RPMI7951 (cell line): ENCODE measurements at regions not wholly inside any gene's neighbourhood (a gene's known extent, or its start where the extent isn't known, plus 50 kb on each side); places are given as distances from the start of the nearest gene placed in this dataset.
"Not testable (repeated sequence)": the region's sequence is repeated elsewhere in the genome, so short reads cannot be mapped to it uniquely, and the experiment has no call there.

Source experiments
- DNase-seq: peaks from one replicate; pipeline ENCODE4 v3.0.0-alpha.2; 2012; ENCODE audit warnings: low read depth

- DNase-seq, result no peak
Observed at GRCh38 chr18:35827275-35827902, 145.1 kb upstream of the RMP24 start.

- DNase-seq, result no peak
Observed at GRCh38 chr18:35827903-35828275, 144.6 kb upstream of the RMP24 start.

DNA sequence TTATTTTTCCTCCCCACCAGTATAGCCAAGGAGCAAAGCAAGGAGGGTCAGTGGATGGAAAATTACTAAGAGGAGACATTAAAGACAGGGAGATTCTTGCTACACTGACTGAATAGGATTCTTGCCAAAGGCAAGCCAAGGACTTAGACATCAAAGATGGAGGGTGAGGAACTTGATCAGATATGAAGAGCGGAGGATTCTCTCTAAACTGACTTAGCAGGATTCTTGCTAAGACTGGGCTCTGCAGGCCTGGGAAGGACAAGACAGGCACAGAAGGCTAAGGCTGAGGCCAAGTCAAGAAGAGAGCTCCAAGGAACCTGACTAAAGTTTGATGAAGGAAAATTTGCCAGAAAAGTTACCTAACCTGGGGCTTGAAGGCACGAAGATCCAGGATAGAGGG, 143.9 kb upstream of the RMP24 start:
- no peak for DNase-seq

DNA sequence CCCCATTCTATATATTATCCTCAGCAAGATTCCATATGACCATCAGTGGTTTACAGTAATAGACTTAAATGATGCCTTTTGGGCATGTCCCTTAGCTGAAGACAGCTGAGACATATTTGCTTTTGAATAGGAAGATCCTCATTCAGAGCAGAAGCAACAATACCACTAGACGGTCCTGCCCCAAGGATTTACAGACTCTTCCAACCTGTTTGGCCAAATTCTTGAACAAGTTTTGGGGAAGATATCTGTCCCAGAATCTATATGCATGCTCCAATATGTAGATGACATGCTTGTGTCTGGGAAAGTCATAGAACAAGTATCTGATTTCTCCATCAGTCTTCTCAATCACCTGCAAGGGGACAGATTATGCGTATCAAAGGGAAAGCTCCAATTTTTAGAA, 137.1 kb upstream of the RMP24 start:
- no peak for DNase-seq

- DNase-seq, result no peak
Observed at GRCh38 chr18:35835833-35836232, 136.6 kb upstream of the RMP24 start.

DNA sequence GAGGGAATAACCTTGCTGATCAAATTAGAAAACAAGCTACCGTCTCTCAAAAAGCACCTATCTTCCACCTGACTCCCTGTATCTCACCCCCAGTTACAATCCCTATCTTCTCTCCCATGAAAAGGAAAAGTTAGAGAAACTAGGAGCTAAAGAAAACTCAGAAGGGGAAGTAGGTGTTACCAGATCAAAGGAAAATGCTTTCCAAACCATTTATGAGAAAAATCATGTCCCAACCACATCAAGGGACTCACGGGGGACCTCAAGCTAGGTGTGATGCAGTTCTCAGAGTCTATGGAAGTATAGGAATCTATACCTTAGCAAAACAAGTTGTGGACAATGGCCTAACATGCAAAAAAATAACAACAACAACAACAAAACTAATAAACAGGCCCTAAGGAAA, 135.5 kb upstream of the RMP24 start:
- DNase-seq, result no peak

GRCh38 chr18:35837922-35838496, 134.5 kb upstream of the RMP24 start:
- no peak for DNase-seq

GRCh38 chr18:35841283-35841682, 131.2 kb upstream of the RMP24 start:
- no peak for DNase-seq

- DNase-seq, result no peak
Observed at GRCh38 chr18:35842536-35842935, 129.9 kb upstream of the RMP24 start.

GRCh38 chr18:35848321-35848720, 124.2 kb upstream of the RMP24 start:
- DNase-seq, result not testable (repeated sequence)

DNA sequence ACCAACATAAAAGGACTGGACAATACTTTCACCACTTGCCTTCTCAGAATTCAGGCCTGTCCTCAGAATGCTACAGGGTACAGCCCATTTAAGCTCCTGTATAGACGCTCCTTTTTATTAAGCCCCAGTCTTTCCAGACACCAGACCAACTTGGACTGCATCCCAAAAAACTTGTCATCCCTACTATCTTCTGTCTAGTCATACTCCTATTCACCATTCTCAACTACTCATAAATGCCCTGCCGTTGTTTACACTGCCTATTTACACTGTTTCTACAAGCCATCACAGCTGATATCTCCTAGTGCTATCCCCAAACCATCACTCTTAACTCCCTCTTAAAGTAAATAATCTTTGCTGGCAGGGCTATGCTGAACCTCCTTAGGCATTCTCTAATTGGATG, 123.2 kb upstream of the RMP24 start:
- not testable (repeated sequence) for DNase-seq

DNA sequence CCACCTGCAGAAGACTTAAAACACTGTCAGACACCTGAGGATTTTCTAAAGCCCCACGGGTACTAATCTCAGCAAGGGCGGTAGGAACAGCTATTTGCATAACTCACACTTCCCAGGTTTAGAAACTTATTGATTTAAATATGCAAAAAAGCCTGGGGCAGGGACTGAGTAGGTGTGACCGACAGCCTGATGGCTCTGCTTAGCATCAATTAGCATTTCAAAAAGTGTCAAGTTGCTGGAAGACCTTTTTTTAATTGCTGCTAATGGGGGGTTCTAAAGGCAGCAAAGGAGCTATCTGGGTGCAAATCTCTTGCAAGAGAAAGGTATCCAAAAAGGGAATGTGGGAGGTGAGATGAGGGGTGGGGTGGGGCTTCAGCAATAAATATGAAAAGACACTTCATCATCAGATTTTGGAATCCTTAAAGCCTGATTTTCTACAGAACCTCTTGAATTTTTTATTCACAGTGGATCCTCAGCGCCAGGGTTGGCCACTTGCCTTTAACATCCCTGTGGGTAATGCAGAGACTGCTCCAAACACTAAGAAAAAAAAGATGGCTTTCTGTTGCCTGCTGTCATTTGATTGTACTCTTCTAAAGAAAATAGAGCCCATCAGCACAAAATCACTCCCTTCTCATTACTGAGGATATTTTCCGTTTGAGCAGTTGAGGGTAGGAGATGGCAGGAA, 121.1 kb upstream of the RMP24 start:
- no peak for DNase-seq

DNA sequence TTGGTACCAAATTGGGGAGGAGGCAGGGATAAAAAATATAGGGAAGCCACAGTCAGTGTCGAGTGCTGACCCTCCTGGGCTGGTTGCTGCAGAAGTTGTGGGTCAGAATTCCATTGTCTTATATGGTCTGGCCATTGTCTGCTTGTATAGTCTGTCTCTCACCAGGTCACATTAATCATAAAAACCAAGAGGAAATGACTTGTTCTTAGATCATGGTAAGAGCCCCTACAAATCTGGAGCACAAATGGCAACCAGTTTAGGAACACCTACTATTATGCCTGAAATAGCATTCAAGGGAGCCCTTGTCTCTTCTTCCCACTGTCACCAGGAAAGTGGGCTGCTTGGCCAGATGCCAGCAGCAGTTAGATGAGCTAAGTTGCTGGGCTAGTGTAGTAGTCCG, 119.7 kb upstream of the RMP24 start:
- DNase-seq, result peak; percentile 3

DNA sequence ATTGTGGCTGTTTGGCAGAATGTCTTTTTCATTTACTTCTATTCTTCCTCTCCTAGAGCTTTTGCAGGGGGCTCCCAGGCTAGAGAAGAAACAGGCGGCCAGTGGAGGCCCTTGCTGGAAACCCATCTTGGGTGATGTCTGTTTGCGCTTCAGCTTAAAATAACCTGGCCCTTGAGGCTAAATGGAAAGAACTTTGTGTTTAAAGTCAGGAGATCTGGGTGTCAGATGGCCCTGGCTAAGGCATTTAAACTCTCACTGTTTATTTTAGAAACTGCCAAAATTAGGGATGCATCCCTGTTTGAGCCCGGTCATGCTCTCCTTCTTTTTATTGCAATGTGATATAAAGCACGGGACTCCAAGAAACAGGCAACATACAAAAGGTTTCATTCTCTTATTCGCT, 118.4 kb upstream of the RMP24 start:
- DNase-seq, result no peak

DNA sequence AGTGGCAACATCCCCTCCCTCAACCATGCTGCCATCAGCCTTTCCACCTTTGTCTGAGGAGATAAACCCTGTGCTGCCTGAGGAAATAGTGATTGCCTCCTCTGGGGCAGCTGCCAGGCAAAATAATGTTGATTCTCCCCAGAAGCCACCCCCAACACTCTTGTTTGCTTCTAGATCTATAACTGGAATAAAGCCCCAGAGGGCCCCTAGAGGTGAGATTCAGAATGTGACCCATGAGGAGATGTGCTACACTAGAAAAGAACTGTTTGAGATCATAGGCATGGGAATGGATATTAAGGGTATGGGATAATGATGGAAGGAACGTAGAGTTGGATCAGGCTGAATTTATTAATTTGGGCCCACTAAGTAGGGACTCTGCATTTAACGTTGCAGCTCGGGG, 116.3 kb upstream of the RMP24 start:
- DNase-seq, result no peak

DNA sequence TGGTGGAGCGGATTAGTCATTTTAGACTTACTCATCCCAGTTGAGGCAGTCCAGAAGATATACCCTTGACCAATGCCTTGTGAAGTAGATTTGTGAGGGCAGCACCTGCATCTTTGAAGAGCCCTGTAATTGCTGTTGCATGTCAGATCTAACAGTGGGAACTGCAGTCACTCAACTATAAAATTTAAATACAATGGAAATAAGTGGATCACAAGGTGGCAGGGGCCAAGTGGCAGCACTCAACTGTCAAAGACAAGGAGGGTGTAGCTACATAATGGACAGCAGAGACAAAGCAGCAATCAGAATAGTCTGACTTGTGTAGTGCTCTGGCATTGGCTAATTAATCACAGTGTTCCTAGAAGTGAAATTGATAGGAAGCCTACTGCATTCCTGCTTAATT, 115.8 kb upstream of the RMP24 start:
- not testable (repeated sequence) for DNase-seq

GRCh38 chr18:35857581-35857980, 114.9 kb upstream of the RMP24 start:
- not testable (repeated sequence) for DNase-seq

DNA sequence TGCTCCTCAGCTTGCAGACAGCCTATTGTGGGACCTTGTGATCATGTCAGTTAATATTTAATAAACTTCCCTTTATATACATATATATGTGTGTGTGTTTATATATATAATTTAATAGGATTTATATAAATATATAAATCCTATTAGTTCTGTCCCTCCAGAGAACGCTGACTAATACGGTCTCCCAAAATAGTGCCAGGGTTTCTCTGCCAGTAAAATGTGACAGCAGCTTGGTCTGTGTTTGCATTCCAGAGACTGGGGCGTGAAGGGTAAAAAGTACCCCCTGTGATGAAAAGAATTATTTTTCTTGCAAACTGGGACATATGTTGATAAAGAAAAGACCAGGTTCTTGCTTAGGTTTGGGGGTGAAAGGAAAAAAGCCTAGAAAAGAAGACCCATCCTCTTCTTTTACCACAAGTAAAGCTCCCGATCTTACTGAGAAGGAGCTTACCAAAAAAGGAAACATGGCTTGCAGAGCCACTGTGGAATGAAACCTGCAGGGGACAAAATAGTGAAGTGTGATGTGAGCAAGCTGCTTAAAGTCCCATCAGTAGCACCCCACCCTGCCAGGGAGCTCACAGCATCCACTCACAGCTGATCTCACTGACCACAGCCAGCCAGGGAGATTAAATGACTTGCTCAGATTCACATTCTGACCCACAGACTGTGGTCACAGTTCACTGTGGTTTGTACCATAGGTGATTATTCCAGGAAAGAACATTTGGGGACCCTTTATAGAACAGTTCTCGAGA, 110.9 kb upstream of the RMP24 start:
- DNase-seq, result no peak

DNA sequence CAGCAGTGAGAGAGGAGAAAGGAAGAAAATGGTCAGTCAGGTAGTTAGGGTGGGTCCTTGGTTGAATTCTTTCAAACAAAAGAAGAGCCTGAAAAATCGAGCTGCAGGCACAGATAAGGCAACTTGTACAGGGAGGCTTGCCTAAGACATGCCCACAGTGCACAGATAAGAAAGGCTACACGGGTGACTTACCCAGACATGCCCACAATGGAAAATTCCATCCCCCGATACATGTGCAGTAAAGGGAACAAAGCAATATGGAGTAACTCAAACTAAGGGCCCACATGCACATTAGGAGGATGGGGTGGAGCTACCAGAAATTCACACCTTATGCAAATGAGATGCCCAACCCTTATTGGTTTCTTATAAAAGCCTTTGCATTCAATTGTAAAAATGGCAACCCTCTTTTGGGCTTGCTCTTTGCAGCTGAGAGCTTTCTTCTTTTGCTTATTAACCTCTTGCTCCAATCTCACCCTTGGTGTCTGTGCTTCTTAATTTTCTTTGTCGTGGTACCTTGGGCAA, 110.3 kb upstream of the RMP24 start:
- DNase-seq, result no peak

DNA sequence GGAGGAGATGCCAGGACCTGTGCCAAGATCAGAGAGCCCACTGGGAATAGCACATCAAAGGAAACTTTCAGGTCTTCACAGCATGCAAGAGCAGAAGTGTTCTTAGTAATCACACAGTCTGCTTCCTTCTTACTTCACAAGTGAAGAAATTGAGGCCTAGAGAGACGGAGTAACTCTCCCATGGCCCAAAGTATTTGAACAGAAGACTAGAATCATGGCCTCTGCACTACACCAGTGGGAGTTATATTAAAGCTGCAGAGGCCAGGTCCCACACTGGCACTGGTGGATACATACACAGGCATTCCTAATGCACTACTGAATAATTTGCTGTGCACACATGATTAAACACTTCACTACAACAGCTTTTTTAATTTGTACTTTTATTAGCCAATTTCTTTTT, 107.6 kb upstream of the RMP24 start:
- no peak for DNase-seq

DNA sequence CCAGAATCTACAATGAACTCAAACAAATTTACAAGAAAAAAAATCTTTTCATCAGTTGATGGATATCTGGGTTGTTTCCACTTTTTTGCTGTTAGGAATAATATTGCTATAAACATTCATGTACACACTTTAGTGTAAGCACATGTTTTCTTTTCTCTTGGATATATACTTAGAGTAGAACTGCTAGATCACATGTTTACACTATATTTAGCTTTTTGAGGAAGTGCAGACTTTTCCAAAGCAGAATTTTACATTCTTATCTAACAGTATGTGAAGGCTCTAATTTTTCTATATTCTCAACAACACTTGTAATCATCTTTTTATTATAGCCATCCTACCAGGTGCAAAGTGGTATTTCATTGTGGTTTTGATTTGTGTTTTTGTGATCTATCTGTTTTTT, 103.6 kb upstream of the RMP24 start:
- DNase-seq, result no peak

DNA sequence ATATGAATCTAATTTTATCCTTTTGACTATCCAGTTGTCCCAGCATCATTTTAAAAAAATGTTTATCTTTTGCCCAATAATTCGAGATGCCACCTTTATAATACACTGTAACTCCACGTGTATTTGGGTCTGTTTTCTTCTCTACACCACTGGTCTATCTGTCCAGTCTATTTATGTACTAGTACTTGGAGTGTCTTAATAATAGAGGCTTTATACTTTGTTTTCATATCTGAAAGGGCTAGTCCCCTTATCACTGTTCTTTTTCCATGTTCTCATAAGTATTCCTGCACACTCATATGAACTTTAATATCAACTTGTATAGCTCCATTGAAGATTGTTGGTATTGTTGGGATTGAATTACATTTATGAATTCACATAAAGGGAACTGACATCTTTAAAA, 101.1 kb upstream of the RMP24 start:
- DNase-seq, result no peak

- DNase-seq, result no peak
Observed at GRCh38 chr18:35875566-35875965, 96.9 kb upstream of the RMP24 start.
